NB4 (cell line): ENCODE measurements at regions not wholly inside any gene's neighbourhood (a gene's known extent, or its start where the extent isn't known, plus 50 kb on each side); places are given as distances from the start of the nearest gene placed in this dataset.

ENCODE experiments used
- DNase-seq: peaks from one replicate; pipeline ENCODE4 v3.0.0; 2010; ENCODE audit warnings: low read depth
- H3K4me3 ChIP-seq: one replicate; pipeline ENCODE4 v1.5.1; 2011; ENCODE audit warnings: mild to moderate bottlenecking, low read depth, low read length, moderate library complexity
- MYC ChIP-seq: IDR thresholded peaks from 2 replicates; pipeline ENCODE4 v1.6.1; 2011; ENCODE audit warnings: low read depth, low read length
- POLR2A ChIP-seq: IDR thresholded peaks from 2 replicates; pipeline ENCODE4 v1.6.1; 2011; ENCODE audit warnings: mild to moderate bottlenecking; ENCODE audit not compliant: insufficient read length; ENCODE audit errors: extremely low read depth
- TF ChIP-seq, protein P1 (sequence below): IDR thresholded peaks from 2 replicates; pipeline ENCODE4 v1.6.1; 2011; ENCODE audit warnings: low read depth, low read length
- TF ChIP-seq, protein P2 (sequence below): IDR thresholded peaks from one replicate; pipeline ENCODE4 v1.5.1; 2012; ENCODE audit warnings: low read depth, low read length

DNA sequence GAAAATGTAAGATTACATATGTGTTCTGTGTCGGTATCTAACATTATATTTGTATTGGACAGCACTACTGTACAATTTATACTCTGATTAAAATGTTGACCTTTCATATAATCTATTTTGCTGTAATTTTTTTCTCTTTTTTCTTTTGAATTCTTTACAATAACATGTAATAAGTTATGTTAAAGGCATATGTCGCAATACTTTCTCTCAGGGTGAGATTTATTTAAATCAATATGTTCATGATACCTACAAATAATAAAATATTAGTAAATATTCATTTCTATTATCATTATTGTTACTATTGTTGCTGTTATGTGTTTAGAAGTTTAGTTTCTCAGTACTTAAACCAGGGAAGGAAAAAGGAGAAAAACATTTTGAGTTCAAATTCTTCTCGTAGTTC, 807.4 kb downstream of the STIM2 start:
- TF ChIP-seq, protein P1, sequence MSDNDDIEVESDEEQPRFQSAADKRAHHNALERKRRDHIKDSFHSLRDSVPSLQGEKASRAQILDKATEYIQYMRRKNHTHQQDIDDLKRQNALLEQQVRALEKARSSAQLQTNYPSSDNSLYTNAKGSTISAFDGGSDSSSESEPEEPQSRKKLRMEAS = no peak
- TF ChIP-seq MYC = no peak
- TF ChIP-seq, protein P2, sequence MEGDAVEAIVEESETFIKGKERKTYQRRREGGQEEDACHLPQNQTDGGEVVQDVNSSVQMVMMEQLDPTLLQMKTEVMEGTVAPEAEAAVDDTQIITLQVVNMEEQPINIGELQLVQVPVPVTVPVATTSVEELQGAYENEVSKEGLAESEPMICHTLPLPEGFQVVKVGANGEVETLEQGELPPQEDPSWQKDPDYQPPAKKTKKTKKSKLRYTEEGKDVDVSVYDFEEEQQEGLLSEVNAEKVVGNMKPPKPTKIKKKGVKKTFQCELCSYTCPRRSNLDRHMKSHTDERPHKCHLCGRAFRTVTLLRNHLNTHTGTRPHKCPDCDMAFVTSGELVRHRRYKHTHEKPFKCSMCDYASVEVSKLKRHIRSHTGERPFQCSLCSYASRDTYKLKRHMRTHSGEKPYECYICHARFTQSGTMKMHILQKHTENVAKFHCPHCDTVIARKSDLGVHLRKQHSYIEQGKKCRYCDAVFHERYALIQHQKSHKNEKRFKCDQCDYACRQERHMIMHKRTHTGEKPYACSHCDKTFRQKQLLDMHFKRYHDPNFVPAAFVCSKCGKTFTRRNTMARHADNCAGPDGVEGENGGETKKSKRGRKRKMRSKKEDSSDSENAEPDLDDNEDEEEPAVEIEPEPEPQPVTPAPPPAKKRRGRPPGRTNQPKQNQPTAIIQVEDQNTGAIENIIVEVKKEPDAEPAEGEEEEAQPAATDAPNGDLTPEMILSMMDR = no peak
- TF ChIP-seq POLR2A = no peak
- no peak overlapping the region for H3K4me3 ChIP-seq
- DNase-seq = no peak

DNA sequence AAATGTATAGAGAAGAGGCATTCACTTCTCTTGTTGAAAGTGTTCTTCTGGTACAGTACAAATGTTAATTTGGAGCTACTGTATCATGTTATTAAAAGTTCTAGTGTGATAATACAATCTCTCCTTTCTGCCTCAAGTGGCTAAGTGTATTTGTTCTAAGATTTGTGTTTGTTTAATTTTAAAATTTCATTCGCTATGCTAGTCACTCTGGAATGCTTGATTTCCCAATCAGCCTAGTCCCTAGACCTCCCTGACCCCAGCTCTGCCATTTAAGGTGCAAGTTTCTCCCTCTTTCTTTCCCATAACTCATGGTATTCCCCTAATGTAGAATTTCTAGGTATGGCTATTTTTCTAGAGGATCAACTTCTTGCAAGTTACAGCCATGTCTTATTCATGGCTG, 817.4 kb downstream of the STIM2 start:
- H3K4me3 ChIP-seq = no peak overlapping the region
- TF ChIP-seq, protein P2 = no peak
- TF ChIP-seq POLR2A (no peak), MYC (no peak)
- TF ChIP-seq, protein P1 = no peak
- no peak for DNase-seq

DNA sequence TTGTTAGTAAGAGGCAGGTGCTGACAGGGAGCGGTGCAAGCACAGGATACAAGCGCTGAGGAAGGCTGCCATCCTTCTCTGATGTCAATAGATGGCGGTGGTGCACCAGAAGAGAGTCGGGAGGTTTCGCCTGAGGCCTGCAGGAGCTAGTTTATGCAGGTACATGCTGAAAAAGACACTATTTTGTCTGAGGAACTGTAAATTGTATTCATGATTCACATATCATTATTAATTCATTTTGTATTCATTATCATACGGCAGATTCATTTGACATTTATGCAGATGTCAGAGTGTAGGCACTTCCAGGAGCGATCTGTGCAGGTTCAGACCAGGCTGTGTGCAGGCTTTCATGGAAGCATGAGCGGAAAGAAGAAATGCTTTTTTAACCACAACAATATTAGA, 824.0 kb downstream of the STIM2 start:
- TF ChIP-seq, protein P2 = peak; percentile 82
- no peak for TF ChIP-seq POLR2A
- DNase-seq = peak; percentile 70
- no peak overlapping the region for H3K4me3 ChIP-seq

DNA sequence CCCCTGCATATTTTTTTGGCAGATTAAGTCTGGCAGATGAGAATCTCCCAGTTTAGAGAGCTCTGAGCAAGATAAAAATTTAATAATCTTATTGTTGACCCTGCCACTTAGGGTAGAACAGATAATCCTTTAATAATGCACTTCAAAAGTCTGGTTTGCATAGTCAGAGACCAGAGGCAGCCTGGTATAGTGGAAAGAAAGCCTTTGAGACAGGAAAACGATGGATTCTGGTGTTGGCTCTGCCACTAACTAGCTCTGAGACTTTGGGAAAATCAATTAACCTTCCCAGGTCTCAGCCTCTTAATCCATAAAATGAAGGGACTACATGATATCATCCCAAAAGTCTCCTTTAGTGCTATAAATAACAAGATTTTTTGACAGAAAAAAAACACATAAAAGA, 824.5 kb downstream of the STIM2 start:
- TF ChIP-seq POLR2A = no peak
- TF ChIP-seq, protein P2 = no peak
- TF ChIP-seq, protein P1 = no peak
- TF ChIP-seq MYC = no peak
- no peak overlapping the region for H3K4me3 ChIP-seq
- DNase-seq = no peak

DNA sequence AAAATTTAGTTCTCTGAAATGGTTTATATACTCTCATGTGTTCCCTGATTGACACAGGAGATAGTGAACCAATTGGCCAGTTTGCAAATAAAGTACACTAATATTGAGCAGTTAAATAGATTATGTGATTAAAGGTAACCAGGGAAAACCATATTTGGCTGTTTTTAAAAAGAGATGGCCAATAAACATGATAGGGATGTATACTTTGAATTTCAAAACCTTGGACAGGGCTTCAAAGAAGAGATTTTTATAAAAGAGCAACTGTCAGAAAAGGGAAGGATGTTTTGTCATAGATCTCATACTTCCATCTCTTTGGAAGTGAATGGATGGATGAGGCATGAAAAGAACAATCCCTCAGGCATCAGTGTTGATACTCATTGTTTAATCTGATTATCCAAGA, 825.3 kb downstream of the STIM2 start:
- H3K4me3 ChIP-seq = no peak overlapping the region
- DNase-seq = no peak
- TF ChIP-seq POLR2A (no peak), MYC (no peak)
- TF ChIP-seq, protein P1 = no peak
- TF ChIP-seq, protein P2 = no peak

DNA sequence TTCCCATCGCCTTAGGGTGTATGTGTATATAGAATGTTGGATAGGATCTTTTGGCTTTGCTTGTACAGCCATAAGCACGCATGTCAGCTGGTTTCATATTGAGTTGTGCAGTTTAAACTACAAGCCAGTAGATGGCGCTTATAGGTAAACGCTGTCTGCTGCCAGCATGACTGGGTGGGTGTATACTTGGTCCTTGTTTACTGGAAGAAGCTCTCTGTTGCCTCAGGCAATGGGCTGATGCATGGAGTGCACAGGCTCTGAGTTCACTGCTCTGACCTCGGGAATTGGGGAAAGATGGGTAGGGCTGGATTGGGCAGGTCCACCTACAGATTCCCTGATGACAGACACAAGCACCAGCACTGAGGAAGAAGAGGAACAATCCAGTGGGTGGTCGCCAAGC, 831.5 kb downstream of the STIM2 start:
- peak; percentile 69 for DNase-seq
- TF ChIP-seq, protein P1 = no peak
- TF ChIP-seq, protein P2 = peak; percentile 84
- H3K4me3 ChIP-seq = no peak overlapping the region
